Activated B cell treated with CpG ODN at 0.5 μM for 24 hours (primary cell): ENCODE measurements at regions not wholly inside any gene's neighbourhood (a gene's known extent, or its start where the extent isn't known, plus 50 kb on each side); places are given as distances from the start of the nearest gene placed in this dataset.
"Not testable (repeated sequence)": the region's sequence is repeated elsewhere in the genome, so short reads cannot be mapped to it uniquely, and the experiment has no call there.

ENCODE experiments used
- ATAC-seq: fragments of 200-7000 bp; cut with Tn5 transposase; one replicate; pipeline ENCODE4 v1.10.0; 2021; ENCODE audit warnings: low read depth, mild to moderate bottlenecking, moderate library complexity
- CTCF ChIA-PET: fragments of 350-600 bp; sonication (Branson Sonifier 250); formaldehyde crosslinking; loops from one replicate; lab custom pipeline; 2021; ENCODE audit warnings: antibody characterized with exemption; lab: Charles Lee
- POLR2A ChIA-PET: fragments of 350-600 bp; sonication (Branson Sonifier 250); formaldehyde crosslinking; loops from one replicate; lab custom pipeline; 2021; ENCODE audit warnings: antibody characterized with exemption; lab: Charles Lee
- DNase-seq: peaks from one replicate; pipeline ENCODE4 v3.0.0; 2022
- H3K27ac Mint-ChIP-seq: one replicate; pipeline ENCODE4 v1.8.0; 2020; ENCODE audit warnings: mixed read lengths
- H3K27me3 Mint-ChIP-seq: one replicate; pipeline ENCODE4 v1.8.0; 2021; ENCODE audit warnings: mixed read lengths
- H3K36me3 Mint-ChIP-seq: one replicate; pipeline ENCODE4 v1.8.0; 2021; ENCODE audit warnings: low read depth, mixed read lengths
- H3K4me1 Mint-ChIP-seq: one replicate; pipeline ENCODE4 v1.8.0; 2021; ENCODE audit warnings: mixed read lengths
- H3K4me3 Mint-ChIP-seq: one replicate; pipeline ENCODE4 v1.8.0; 2020; ENCODE audit warnings: mild to moderate bottlenecking, mixed read lengths
- H3K9me3 Mint-ChIP-seq: one replicate; pipeline ENCODE4 v1.8.0; 2020; ENCODE audit warnings: mixed read lengths
- CTCF ChIP-seq: fragments of 200-600 bp; IDR thresholded peaks from one replicate; pipeline ENCODE4 v1.8.0; 2022; ENCODE audit warnings: antibody characterized with exemption, mild to moderate bottlenecking
- intact Hi-C: fragments of 100-400 bp; cut with micrococcal nuclease; formaldehyde crosslinking; loops from one replicate; pipeline ENCODE4 v1.15.1; 2024

DNA sequence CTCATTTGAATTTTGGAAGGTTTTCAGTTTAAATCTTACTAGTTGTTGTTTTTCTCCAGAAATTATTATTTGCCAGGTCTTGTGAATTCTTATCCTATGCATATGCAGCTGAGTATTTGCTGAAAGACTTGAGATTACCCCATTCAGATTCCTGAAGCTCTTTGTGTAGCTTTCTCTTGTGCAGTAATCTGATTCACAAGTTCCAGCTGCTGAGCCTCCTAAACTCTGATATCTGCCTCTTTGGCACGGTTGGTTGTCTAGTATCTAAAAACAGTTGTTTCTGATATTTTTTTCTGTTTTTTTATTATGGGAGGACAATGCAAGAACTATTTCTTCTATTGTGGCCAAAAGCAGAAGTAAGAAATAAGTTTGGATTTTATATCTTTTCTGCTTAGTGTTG lies 863.9 kb upstream of the MANEA start:
- no peaks in the 10 kb centered on the region for H3K36me3 Mint-ChIP-seq
- CTCF ChIA-PET = no interaction called here
- POLR2A ChIA-PET = no interaction called here
- H3K27me3 Mint-ChIP-seq = no peaks in the 10 kb centered on the region
- TF ChIP-seq CTCF = no peak
- DNase-seq (no peak), ATAC-seq (no peak)
- no peak overlapping the region for H3K27ac Mint-ChIP-seq
- H3K9me3 Mint-ChIP-seq = no peaks in the 10 kb centered on the region
- H3K4me3 Mint-ChIP-seq = no peak overlapping the region
- intact Hi-C loops = no loop called here
- no peaks in the 10 kb centered on the region for H3K4me1 Mint-ChIP-seq

GRCh38 chr6:94698773-94699172 lies 878.6 kb upstream of the MANEA start:
- H3K27me3 Mint-ChIP-seq = no peaks in the 10 kb centered on the region
- CTCF ChIA-PET = no interaction called here
- no peak for TF ChIP-seq CTCF
- no peak overlapping the region for H3K4me3 Mint-ChIP-seq
- H3K36me3 Mint-ChIP-seq = no peaks in the 10 kb centered on the region
- no peak for DNase-seq
- no peaks in the 10 kb centered on the region for H3K4me1 Mint-ChIP-seq
- no peak for ATAC-seq
- peaks cover 5% of the 10 kb centered on the region for H3K9me3 Mint-ChIP-seq
- no peak overlapping the region for H3K27ac Mint-ChIP-seq
- POLR2A ChIA-PET = no interaction called here
- intact Hi-C loops = no loop called here

- H3K4me1 Mint-ChIP-seq, ATAC-seq, CTCF ChIA-PET, H3K27ac Mint-ChIP-seq, H3K4me3 Mint-ChIP-seq, H3K36me3 Mint-ChIP-seq, H3K9me3 Mint-ChIP-seq, H3K27me3 Mint-ChIP-seq, intact Hi-C loops, POLR2A ChIA-PET, DNase-seq: not testable (repeated sequence)
Observed at GRCh38 chr6:94687255-94687654, 890.1 kb upstream of the MANEA start.

GRCh38 chr6:94683409-94683808 lies 893.9 kb upstream of the MANEA start:
- H3K27me3 Mint-ChIP-seq = no peaks in the 10 kb centered on the region
- H3K4me3 Mint-ChIP-seq = no peak overlapping the region
- no peaks in the 10 kb centered on the region for H3K9me3 Mint-ChIP-seq
- ATAC-seq (no peak), DNase-seq (no peak)
- no peak for TF ChIP-seq CTCF
- no peaks in the 10 kb centered on the region for H3K4me1 Mint-ChIP-seq
- intact Hi-C loops = no loop called here
- ChIA-PET POLR2A (no interaction called here), CTCF (no interaction called here)
- H3K27ac Mint-ChIP-seq = no peak overlapping the region
- H3K36me3 Mint-ChIP-seq = no peaks in the 10 kb centered on the region

GRCh38 chr6:94680669-94681212 lies 896.6 kb upstream of the MANEA start:
- intact Hi-C loops = no loop called here
- CTCF ChIA-PET = no interaction called here
- ATAC-seq (no peak), DNase-seq (no peak)
- Mint-ChIP-seq H3K9me3 (no peaks in the 10 kb centered on the region), H3K36me3 (no peaks in the 10 kb centered on the region), H3K4me3 (no peak overlapping the region), H3K4me1 (no peaks in the 10 kb centered on the region), H3K27ac (no peak overlapping the region), H3K27me3 (no peaks in the 10 kb centered on the region)
- TF ChIP-seq CTCF = no peak
- POLR2A ChIA-PET = no interaction called here

GRCh38 chr6:94673251-94673650 lies 904.1 kb upstream of the MANEA start:
- H3K27me3 Mint-ChIP-seq = no peaks in the 10 kb centered on the region
- intact Hi-C loops = no loop called here
- ATAC-seq = no peak
- H3K27ac Mint-ChIP-seq = no peak overlapping the region
- H3K36me3 Mint-ChIP-seq = no peaks in the 10 kb centered on the region
- ChIA-PET CTCF (no interaction called here), POLR2A (no interaction called here)
- DNase-seq = no peak
- no peak overlapping the region for H3K4me3 Mint-ChIP-seq
- no peaks in the 10 kb centered on the region for H3K9me3 Mint-ChIP-seq
- H3K4me1 Mint-ChIP-seq = no peaks in the 10 kb centered on the region
- no peak for TF ChIP-seq CTCF
